Heart right ventricle (tissue), 16 donors: ENCODE measurements at regions not wholly inside any gene's neighbourhood (a gene's known extent, or its start where the extent isn't known, plus 50 kb on each side); places are given as distances from the start of the nearest gene placed in this dataset.

ENCODE experiments used
- ATAC-seq, 8 donors: fragments of 200-7000 bp; cut with Tn5 transposase; one replicate each; pipeline ENCODE4 v1.9.1; 2020; ENCODE audit warnings: mild to moderate bottlenecking in 8 of 8, moderate library complexity in 8 of 8, moderate number of reproducible peaks in 1 of 8
- DNase-seq, 2 donors: peaks; one replicate each; pipeline ENCODE4 v3.0.0-alpha.2; 2020
- H3K27ac ChIP-seq, 10 donors: fragments of 200-600 bp; sonication (generic) in 2 of 10; one replicate each; pipeline versions ENCODE4 v1.5.0 to v1.8.0; 2020 to 2022; ENCODE audit warnings: mild to moderate bottlenecking in 3 of 10
- H3K27me3 ChIP-seq, 7 donors: fragments of 200-600 bp; one replicate each; pipeline ENCODE4 v1.8.0; 2021 to 2022; ENCODE audit warnings: mild to moderate bottlenecking in 2 of 7
- H3K36me3 ChIP-seq, 9 donors: fragments of 200-600 bp; sonication (generic) in 1 of 9; one replicate each; pipeline versions ENCODE4 v1.5.0 to v1.8.0; 2020 to 2022; ENCODE audit warnings: mild to moderate bottlenecking in 2 of 9
- H3K4me1 ChIP-seq, 9 donors: fragments of 200-600 bp; sonication (generic) in 1 of 9; one replicate each; pipeline versions ENCODE4 v1.5.0 to v1.8.0; 2020 to 2022; ENCODE audit warnings: mild to moderate bottlenecking in 4 of 9
- H3K4me3 ChIP-seq, 10 donors: fragments of 200-600 bp; sonication (generic) in 2 of 10; one replicate each; pipeline versions ENCODE4 v1.5.0 to v1.8.0; 2020 to 2022; ENCODE audit warnings: mild to moderate bottlenecking in 7 of 10, moderate library complexity in 2 of 10
- H3K9me3 ChIP-seq, 11 donors: fragments of 200-600 bp in 10 of 11; sonication (generic) in 2 of 11; one replicate each; pipeline versions ENCODE4 v1.5.0 to v1.8.0; 2013 to 2022; ENCODE audit warnings: mild to moderate bottlenecking in 2 of 11, control low read depth in 1 of 11, moderate library complexity in 1 of 11
- WGBS, 2 donors: extraction: QIAGEN DNeasy Blood & Tissue Kit; methylation state at CpG; one replicate each; pipeline ENCODE4 v1.1.7; 2013; ENCODE audit warnings: inconsistent platforms in 1 of 2; 5-methylcytosine and 5-hydroxymethylcytosine counted together
- intact Hi-C, 10 donors: fragments of 100-400 bp; cut with DNase I; formaldehyde crosslinking; loops; one replicate each; pipeline versions ENCODE4 v1.11.1 to v1.14.2; 2022
- TF ChIP-seq, protein P1 (sequence below), 9 donors: fragments of 200-600 bp; sonication (generic) in 2 of 9; IDR thresholded peaks; one replicate each; pipeline versions ENCODE4 v1.5.0 to v1.8.0; 2021 to 2022; ENCODE audit warnings: antibody characterized with exemption in 9 of 9, mild to moderate bottlenecking in 5 of 9, moderate library complexity in 1 of 9
- donor health status: Arrhythmogenic right ventricular cardiomyopathy.
- donor health status: ischemic (EF 13 %, LVEDD 7.1; RV severe dilation, severe dysfunction).
- donor health status: healthy with polysubstance abuse.
- donor health status: DM: no; HTN: yes; CAD: no.
- donor health status: DM: no; HTN: no; CAD: no.
- donor health status: ischemic (EF 25% LVEDD 6.9; RV normal size, moderate dysfunction).
- donor health status: ischemic (EF 25% LVEDD 5.7; RV mildly dilated, moderate dysfunction).
- donor health status: healthy.
- donor health status: DM: yes; HTN: yes; CAD: no.
- donor health status: Ischemic cardiomyopathy.
- donor health status: ischemic (EF 35%, LVEDD 5.7; RV mildly dilated, moderate dysfunction).
- donor health status: nonischemic (EF 11% LVEDD 7.7; RV severe dilation, severe dysfunction).
- donor health status: DM: yes; HTN: yes; CAD: no.
- donor health status: PGD.
- donor health status: ischemic (EF 29% LVEDD 5.4; RV normal size, mild dysfunction).
- donor health status: nonischemic (EF 23%, LVEDD 6.1; RV moderate dilation, normal function).

DNA sequence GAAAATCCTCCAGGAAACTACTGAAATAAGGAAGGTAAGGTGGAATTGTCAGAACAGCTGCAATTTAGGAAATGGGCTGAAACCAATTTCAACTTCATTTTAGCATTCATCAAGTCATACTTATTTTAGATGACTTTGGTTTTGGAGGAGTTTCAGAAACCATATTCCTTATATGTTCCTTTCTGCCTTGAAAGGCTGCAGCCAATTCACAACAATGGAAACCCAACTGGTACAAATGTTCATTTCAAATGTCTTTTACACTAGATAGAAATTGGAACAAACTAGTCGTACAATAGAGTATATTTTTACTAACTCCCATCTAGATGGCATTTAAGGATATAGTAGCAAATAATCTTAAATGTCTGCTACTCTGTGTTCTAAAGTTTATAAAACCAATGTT is 82.6 kb upstream of the ANKH start:
- WGBS, 2 donors, result 62 to 75% methylated on average over 1 of the region's 1 CpG
- intact Hi-C loops, result loop anchor here in 1 of 10 donors (5.0 kb wide), 1 partner anchor 43 kb away; no protein-coding TSS in a partner anchor
- TF ChIP-seq, protein P1, sequence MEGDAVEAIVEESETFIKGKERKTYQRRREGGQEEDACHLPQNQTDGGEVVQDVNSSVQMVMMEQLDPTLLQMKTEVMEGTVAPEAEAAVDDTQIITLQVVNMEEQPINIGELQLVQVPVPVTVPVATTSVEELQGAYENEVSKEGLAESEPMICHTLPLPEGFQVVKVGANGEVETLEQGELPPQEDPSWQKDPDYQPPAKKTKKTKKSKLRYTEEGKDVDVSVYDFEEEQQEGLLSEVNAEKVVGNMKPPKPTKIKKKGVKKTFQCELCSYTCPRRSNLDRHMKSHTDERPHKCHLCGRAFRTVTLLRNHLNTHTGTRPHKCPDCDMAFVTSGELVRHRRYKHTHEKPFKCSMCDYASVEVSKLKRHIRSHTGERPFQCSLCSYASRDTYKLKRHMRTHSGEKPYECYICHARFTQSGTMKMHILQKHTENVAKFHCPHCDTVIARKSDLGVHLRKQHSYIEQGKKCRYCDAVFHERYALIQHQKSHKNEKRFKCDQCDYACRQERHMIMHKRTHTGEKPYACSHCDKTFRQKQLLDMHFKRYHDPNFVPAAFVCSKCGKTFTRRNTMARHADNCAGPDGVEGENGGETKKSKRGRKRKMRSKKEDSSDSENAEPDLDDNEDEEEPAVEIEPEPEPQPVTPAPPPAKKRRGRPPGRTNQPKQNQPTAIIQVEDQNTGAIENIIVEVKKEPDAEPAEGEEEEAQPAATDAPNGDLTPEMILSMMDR (IDR thresholded peaks at IDR 0.05), result no peak
- no peaks in the 10 kb centered on the region for H3K27me3 ChIP-seq
- H3K4me3 ChIP-seq, result no peak overlapping the region
- peaks cover 0 to 17% (median 7%) of the 10 kb centered on the region in 9 donors for H3K4me1 ChIP-seq
- no peak overlapping the region for H3K27ac ChIP-seq
- ATAC-seq, result no peak
- no peaks in the 10 kb centered on the region for H3K9me3 ChIP-seq
- no peak for DNase-seq
- H3K36me3 ChIP-seq, result no peaks in the 10 kb centered on the region

DNA sequence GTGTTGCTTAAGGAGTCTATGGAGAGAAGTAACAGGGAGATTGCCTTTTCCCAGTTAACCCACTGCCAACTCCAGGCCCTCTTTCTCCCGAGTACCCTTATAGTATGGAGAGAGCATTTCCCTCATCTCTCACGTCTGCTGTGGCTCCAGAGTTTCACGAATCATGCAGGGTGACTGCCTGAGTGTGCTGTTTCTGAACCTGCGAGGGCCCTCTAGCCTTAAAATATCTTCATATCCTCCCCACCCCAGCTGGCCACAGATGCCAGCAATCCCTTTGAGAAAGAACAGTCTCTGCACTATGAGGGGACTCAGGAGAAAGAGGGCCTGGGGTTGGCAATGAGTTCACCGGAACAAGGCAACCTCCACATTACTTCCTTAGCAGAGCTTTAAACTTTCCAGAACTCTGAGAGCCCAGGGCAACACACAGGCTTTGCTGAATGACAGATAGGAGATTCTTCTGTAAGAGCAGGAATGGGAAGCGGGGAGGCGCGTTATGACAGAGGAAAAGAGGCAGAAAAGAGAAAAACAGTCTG is 81.6 kb upstream of the ANKH start:
- WGBS, 2 donors, result 42 to 62% methylated on average over 8 of the region's 8 CpGs
- intact Hi-C loops, result loop anchor here in 1 of 10 donors (5.0 kb wide), 1 partner anchor 44 kb away; no protein-coding TSS in a partner anchor
- Histone ChIP-seq H3K9me3 (no peaks in the 10 kb centered on the region), H3K27ac (peak overlapping the region in 1 of 10 donors; percentile 7), H3K36me3 (no peaks in the 10 kb centered on the region), H3K4me3 (no peak overlapping the region), H3K27me3 (no peaks in the 10 kb centered on the region), H3K4me1 (peaks cover 0 to 17% (median 7%) of the 10 kb centered on the region in 9 donors)
- peak in 4 of 8 donors; percentile 38 to 62 (median 52) for ATAC-seq
- DNase-seq, result no peak
- TF ChIP-seq, protein P1 (IDR thresholded peaks at IDR 0.05), result no peak

DNA sequence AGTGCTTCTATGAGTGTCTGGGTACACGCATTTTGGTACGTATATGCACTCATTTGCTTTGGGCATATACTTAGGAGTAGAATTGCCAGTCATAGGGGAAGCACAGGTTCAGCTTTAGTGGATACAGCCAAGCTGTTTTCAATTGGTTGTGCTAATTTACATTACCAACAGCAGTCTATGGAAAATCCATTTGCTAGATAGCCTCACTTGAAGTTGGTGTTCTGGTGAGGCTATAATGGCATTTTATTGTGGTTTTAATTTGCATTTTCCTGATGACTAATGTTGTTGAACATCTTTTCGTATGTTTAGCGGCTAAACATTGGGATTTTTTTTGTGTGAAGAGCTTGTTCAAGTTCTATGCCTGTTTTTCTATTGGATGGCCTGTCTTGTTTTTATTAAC is 76.8 kb upstream of the ANKH start:
- intact Hi-C loops, result loop anchor here in 4 of 10 donors (5.0 to 10.0 kb wide), 3 partner anchors 54 to 76 kb away; partner anchors contain the start of gene ANKH (in 1 of the 4)

DNA sequence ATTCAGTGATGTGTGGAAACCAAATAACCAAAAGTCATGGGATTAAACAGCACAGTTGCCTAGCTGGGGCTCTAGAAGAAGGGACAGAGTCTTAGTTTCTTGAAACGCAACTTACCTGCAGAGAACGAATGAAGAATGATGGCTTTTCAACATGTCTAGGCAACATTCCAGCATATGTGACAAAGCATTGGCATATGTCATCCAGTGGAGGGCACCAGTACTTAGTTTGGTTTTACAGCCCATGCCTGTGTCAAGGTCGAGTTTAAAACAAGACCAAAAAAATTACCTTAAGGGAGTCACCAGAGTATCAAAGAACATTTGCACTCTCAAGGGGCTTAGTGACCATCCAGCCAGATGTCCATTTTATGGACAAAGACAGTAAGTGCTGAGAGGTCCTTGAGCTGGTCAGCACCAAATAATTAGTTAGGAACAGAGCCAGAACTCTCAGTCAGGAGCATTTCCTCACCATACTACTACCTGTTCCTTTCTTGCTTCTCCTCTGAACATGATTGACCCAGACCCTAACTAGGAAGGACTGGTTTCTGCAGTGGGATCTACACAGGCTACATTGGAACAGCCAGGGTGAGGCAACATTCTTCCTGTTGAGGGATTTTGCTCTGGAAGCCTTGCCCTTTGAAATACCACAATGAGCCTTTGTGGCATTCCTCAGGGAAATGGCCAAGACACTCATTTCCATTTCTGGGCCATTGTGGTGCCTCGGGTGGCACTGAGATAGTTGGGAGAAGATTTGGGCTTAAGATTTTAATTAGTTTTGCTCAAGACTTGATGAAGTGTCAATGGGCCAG is 75.4 kb upstream of the ANKH start:
- H3K27me3 ChIP-seq, result no peaks in the 10 kb centered on the region
- WGBS, 2 donors, result 26 to 28% methylated on average over 4 of the region's 4 CpGs
- H3K4me3 ChIP-seq, result no peak overlapping the region
- peak; percentile 55 to 82 (median 66) for ATAC-seq
- H3K4me1 ChIP-seq, result peaks cover 0 to 13% (median 8%) of the 10 kb centered on the region in 9 donors
- DNase-seq, result peak in 1 of 2 donors; percentile 28
- H3K36me3 ChIP-seq, result no peaks in the 10 kb centered on the region
- no peaks in the 10 kb centered on the region for H3K9me3 ChIP-seq
- TF ChIP-seq, protein P1 (IDR thresholded peaks at IDR 0.05), result peak in 8 of 9 donors; percentile 18 to 64 (median 50)
- no peak overlapping the region for H3K27ac ChIP-seq
- intact Hi-C loops, result loop anchor here in 4 of 10 donors (5.0 to 10.0 kb wide), 3 partner anchors 55 to 75 kb away; partner anchors contain the start of gene ANKH (in 1 of the 4)

More for the DNA sequence above, 76.8 kb upstream of the ANKH start:
- no peaks in the 10 kb centered on the region for H3K36me3 ChIP-seq
- ATAC-seq, result no peak
- H3K4me3 ChIP-seq, result no peak overlapping the region
- TF ChIP-seq, protein P1 (IDR thresholded peaks at IDR 0.05), result no peak
- H3K27ac ChIP-seq, result no peak overlapping the region
- no peaks in the 10 kb centered on the region for H3K9me3 ChIP-seq
- no peak for DNase-seq
- no peaks in the 10 kb centered on the region for H3K27me3 ChIP-seq
- 95 to 96% methylated on average over 4 of the region's 4 CpGs for WGBS, 2 donors
- peaks cover 0 to 19% (median 11%) of the 10 kb centered on the region in 9 donors for H3K4me1 ChIP-seq
